OCI-LY7 (cell line): ENCODE measurements at regions not wholly inside any gene's neighbourhood (a gene's known extent, or its start where the extent isn't known, plus 50 kb on each side); places are given as distances from the start of the nearest gene placed in this dataset.

Source experiments
- BruUV-seq: library from RNA; stranded (reverse); fragments of 400-500 nt; replicated peaks from 2 replicates; lab custom pipeline; 2021; lab: Mats Ljungman, UMichigan
- CTCF ChIA-PET: fragments of 300-600 bp; sonication (Branson Sonifier 250); formaldehyde crosslinking; loops from one replicate; lab custom pipeline; 2022; ENCODE audit warnings: antibody characterized with exemption; ENCODE audit not compliant: unreplicated experiment; lab: Charles Lee
- POLR2A ChIA-PET: fragments of 300-600 bp; sonication (Branson Sonifier 250); formaldehyde crosslinking; loops from one replicate; lab custom pipeline; 2022; ENCODE audit warnings: antibody characterized with exemption; lab: Charles Lee
- DNase-seq: peaks from one replicate; pipeline ENCODE4 v3.0.0-alpha.2; 2015; ENCODE audit warnings: low spot score
- H2AFZ ChIP-seq: fragments of 200-600 bp; sonication (generic), shearing (Covaris generic); 2 replicates; pipeline ENCODE4 v1.6.1; 2014; ENCODE audit warnings: mild to moderate bottlenecking, antibody characterized with exemption, low read length, moderate library complexity
- H3K27ac ChIP-seq: fragments of 200-600 bp; sonication (generic); 2 replicates; pipeline ENCODE4 v1.5.1; 2014; ENCODE audit warnings: mixed run types, low read depth, mild to moderate bottlenecking, moderate library complexity, low read length, inconsistent platforms; ENCODE audit not compliant: poor library complexity, severe bottlenecking
- H3K36me3 ChIP-seq: fragments of 200-600 bp; sonication (generic); 2 replicates; pipeline ENCODE4 v1.6.1; 2014; ENCODE audit warnings: mild to moderate bottlenecking, antibody characterized with exemption, low read length, moderate library complexity, mixed read lengths; ENCODE audit not compliant: insufficient read depth
- H3K4me1 ChIP-seq: fragments of 200-600 bp; sonication (generic); 2 replicates; pipeline ENCODE4 v1.5.1; 2014; ENCODE audit warnings: mild to moderate bottlenecking, low read length; ENCODE audit not compliant: insufficient read depth, poor library complexity, severe bottlenecking
- H3K4me2 ChIP-seq: fragments of 200-600 bp; sonication (generic); 2 replicates; pipeline ENCODE4 v1.6.1; 2014; ENCODE audit warnings: mild to moderate bottlenecking, low read length
- H3K4me3 ChIP-seq: fragments of 200-600 bp; sonication (generic); 2 replicates; pipeline ENCODE4 v1.5.1; 2014; ENCODE audit warnings: mild to moderate bottlenecking, low read depth, low read length; ENCODE audit not compliant: poor library complexity, severe bottlenecking
- H3K79me2 ChIP-seq: fragments of 200-600 bp; sonication (generic); 2 replicates; pipeline ENCODE4 v1.6.1; 2016; ENCODE audit warnings: low read depth, mild to moderate bottlenecking, low read length, moderate library complexity, mixed read lengths; ENCODE audit not compliant: insufficient read depth
- H3K9me2 ChIP-seq: fragments of 200-600 bp; sonication (generic); 2 replicates; pipeline ENCODE4 v1.6.1; 2016; ENCODE audit warnings: mild to moderate bottlenecking, low read length, mixed read lengths; ENCODE audit not compliant: insufficient read depth
- H3K9me3 ChIP-seq: fragments of 200-600 bp; sonication (generic); 2 replicates; pipeline ENCODE4 v1.6.1; 2014; ENCODE audit warnings: mild to moderate bottlenecking, mixed run types, low read length, mixed read lengths
- H4K20me1 ChIP-seq: fragments of 200-600 bp; sonication (generic); 2 replicates; pipeline ENCODE4 v1.6.1; 2014; ENCODE audit warnings: mild to moderate bottlenecking, antibody characterized with exemption, low read length, moderate library complexity, mixed read lengths; ENCODE audit not compliant: insufficient read depth
- CTCF ChIP-seq: fragments of 200-600 bp; sonication (generic); conservative IDR thresholded peaks from 2 replicates; pipeline ENCODE4 v1.5.1; 2014; ENCODE audit warnings: mild to moderate bottlenecking, antibody characterized with exemption, low read length, moderate library complexity, mixed read lengths
- EZH2phosphoT487 ChIP-seq: fragments of 200-600 bp; sonication (generic); IDR thresholded peaks from 2 replicates; pipeline ENCODE4 v1.6.1; 2018; ENCODE audit warnings: low read depth, borderline replicate concordance, mild to moderate bottlenecking, mixed run types, antibody characterized with exemption, low read length, moderate library complexity, mixed read lengths
- intact Hi-C: fragments of 100-400 bp; cut with micrococcal nuclease; formaldehyde crosslinking; loops from one replicate; pipeline ENCODE4 v1.10.0; 2022; ENCODE audit not compliant: unreplicated experiment

DNA sequence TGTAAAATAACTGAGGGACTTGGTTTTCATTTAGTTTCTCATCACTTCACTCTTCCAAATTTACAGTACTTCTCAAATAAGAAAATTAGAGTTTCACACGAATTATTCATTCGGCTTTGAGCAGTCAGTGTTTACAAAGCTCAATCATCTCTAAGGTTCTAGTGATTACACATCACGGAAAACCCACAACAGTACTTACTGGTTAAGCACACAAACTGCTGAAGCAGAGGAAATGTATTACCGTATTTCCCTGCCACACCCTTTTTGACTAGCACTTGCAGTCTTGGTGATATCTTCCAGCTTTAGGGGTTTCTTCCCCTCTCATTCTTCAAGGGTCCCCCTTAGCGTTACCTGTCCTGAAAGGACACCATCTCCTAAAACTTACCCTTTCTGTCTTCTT lies 164.8 kb upstream of the CDIN1 start:
- no peak overlapping the region for H2AFZ ChIP-seq
- ChIA-PET POLR2A (no interaction called here), CTCF (no interaction called here)
- no peaks in the 10 kb centered on the region for H3K79me2 ChIP-seq
- no peak overlapping the region for H3K4me3 ChIP-seq
- H3K4me2 ChIP-seq, result no peak overlapping the region
- TF ChIP-seq CTCF (no peak), EZH2phosphoT487 (no peak)
- DNase-seq, result no peak
- H3K4me1 ChIP-seq, result no peaks in the 10 kb centered on the region
- H3K9me2 ChIP-seq, result no peaks in the 10 kb centered on the region; the same call in 1 of the 2 replicates
- H3K36me3 ChIP-seq, result no peaks in the 10 kb centered on the region
- BruUV-seq, result no TSS peak
- H3K27ac ChIP-seq, result no peak overlapping the region
- no peaks in the 10 kb centered on the region for H3K9me3 ChIP-seq
- intact Hi-C loops, result no loop called here
- H4K20me1 ChIP-seq, result no peaks in the 10 kb centered on the region

DNA sequence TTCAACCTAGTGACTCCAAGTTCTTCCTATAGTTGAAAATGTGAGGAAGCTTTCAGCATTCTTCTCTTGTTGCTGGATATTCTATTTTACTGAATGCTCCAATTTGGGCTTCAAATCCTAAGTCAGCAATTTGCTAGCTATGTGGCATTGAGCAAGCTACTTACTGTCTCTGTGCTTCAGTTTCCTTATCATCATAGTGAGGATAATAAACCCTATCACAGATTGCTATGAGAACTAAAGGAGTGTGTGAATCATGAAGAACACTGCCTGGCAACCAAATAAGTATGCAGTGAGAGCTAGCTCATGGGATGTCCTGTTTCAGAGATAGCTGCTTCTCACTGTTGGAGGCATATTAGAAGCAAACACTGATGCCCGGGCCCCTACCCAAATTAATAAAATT lies 163.8 kb upstream of the CDIN1 start:
- TF ChIP-seq CTCF, result no peak
- TF ChIP-seq EZH2phosphoT487, result no peak
- CTCF ChIA-PET, result no interaction called here
- Histone ChIP-seq H2AFZ (no peak overlapping the region), H4K20me1 (no peaks in the 10 kb centered on the region), H3K4me3 (no peak overlapping the region), H3K27ac (no peak overlapping the region), H3K9me3 (no peaks in the 10 kb centered on the region), H3K4me1 (no peaks in the 10 kb centered on the region), H3K79me2 (no peaks in the 10 kb centered on the region), H3K4me2 (no peak overlapping the region), H3K36me3 (no peaks in the 10 kb centered on the region), H3K9me2 (no peaks in the 10 kb centered on the region; the same call in 1 of the 2 replicates)
- BruUV-seq, result no TSS peak
- DNase-seq, result no peak
- intact Hi-C loops, result no loop called here
- POLR2A ChIA-PET, result interaction anchor here (0.6 kb wide), 1 partner anchor 219 kb away, joined by 3 read pairs; no protein-coding TSS in a partner anchor

GRCh38 chr15:36422631-36423030 lies 156.8 kb upstream of the CDIN1 start:
- Histone ChIP-seq H3K79me2 (no peaks in the 10 kb centered on the region), H4K20me1 (no peaks in the 10 kb centered on the region), H3K9me2 (no peaks in the 10 kb centered on the region), H3K27ac (no peak overlapping the region), H3K4me1 (no peaks in the 10 kb centered on the region), H2AFZ (no peak overlapping the region), H3K4me3 (no peak overlapping the region), H3K4me2 (no peak overlapping the region), H3K36me3 (no peaks in the 10 kb centered on the region), H3K9me3 (no peaks in the 10 kb centered on the region)
- no peak for TF ChIP-seq CTCF
- TF ChIP-seq EZH2phosphoT487, result no peak
- intact Hi-C loops, result no loop called here
- BruUV-seq, result no TSS peak
- ChIA-PET CTCF (no interaction called here), POLR2A (no interaction called here)
- no peak for DNase-seq
